ENCODE measurements at regions not wholly inside any gene's neighbourhood (a gene's known extent, or its start where the extent isn't known, plus 50 kb on each side); places are given as distances from the start of the nearest gene placed in this dataset.

DNA sequence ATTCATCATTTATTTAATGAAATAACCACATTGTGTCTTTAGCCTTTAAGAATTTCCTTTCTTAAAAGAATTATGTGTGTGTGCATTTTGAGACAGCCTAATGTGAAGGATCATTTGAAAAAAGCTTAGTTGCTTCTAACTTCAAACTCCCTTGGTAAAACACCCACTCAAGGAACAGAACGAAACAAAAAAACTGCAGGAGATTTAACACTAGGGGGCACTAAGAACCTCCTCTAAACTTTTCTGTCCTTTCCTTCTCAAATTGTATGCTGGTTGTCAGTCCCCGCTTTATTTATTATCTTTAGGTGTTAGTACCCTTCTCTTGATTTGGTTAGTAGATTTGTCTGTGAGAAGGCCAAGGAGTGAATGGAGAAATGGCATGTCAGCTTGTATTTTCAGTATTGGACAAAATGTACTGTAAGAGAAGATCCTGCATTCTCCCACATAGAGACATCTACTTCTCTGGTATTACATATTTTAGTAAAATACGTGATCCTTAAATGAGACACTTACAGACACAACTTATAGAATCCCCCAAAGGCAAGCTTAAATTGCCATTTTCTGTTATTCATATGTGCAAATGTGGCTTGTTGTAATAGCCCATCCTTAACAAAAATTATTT lies 229.7 kb downstream of the MRPS30 start:
- TF ChIP-seq, protein P1, sequence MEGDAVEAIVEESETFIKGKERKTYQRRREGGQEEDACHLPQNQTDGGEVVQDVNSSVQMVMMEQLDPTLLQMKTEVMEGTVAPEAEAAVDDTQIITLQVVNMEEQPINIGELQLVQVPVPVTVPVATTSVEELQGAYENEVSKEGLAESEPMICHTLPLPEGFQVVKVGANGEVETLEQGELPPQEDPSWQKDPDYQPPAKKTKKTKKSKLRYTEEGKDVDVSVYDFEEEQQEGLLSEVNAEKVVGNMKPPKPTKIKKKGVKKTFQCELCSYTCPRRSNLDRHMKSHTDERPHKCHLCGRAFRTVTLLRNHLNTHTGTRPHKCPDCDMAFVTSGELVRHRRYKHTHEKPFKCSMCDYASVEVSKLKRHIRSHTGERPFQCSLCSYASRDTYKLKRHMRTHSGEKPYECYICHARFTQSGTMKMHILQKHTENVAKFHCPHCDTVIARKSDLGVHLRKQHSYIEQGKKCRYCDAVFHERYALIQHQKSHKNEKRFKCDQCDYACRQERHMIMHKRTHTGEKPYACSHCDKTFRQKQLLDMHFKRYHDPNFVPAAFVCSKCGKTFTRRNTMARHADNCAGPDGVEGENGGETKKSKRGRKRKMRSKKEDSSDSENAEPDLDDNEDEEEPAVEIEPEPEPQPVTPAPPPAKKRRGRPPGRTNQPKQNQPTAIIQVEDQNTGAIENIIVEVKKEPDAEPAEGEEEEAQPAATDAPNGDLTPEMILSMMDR (IDR thresholded peaks at IDR 0.05) = peak; percentile 41 to 74 (median 66)
- TF ChIP-seq POLR2A (IDR thresholded peaks at IDR 0.05) = no peak

All from heart left ventricle (tissue), 13 donors.